C4-2B (cell line): ENCODE measurements at regions not wholly inside any gene's neighbourhood (a gene's known extent, or its start where the extent isn't known, plus 50 kb on each side); places are given as distances from the start of the nearest gene placed in this dataset.

ENCODE experiments used
- ZFX ChIP-seq: fragments of 450-650 bp; IDR thresholded peaks from 2 replicates; pipeline ENCODE4 v1.6.1; 2017
- TF ChIP-seq, protein P1 (sequence below): fragments of 450-650 bp; conservative IDR thresholded peaks from 2 replicates; pipeline ENCODE4 v1.5.1; 2017; ENCODE audit warnings: mild to moderate bottlenecking

DNA sequence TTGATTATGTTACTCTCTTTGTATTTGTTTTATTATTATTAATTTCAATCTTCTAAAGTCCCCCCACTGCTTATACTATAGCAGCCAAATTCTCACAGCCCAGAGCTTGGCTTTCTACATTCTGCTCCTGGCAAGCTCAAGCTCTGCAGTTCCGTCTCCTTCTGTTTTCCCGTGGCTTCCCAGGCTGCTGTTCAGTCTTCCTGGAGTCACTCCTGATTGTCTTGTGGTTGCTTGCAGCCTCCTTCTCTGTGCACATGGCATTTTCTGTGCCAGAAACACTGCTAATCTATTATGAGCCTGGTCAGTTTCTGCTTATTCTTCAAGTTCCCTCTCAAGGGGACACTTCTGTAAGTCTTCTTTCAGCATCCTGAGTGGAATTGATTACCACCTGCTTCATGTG, 533.7 kb upstream of the IGFBP3 start:
- TF ChIP-seq, protein P1, sequence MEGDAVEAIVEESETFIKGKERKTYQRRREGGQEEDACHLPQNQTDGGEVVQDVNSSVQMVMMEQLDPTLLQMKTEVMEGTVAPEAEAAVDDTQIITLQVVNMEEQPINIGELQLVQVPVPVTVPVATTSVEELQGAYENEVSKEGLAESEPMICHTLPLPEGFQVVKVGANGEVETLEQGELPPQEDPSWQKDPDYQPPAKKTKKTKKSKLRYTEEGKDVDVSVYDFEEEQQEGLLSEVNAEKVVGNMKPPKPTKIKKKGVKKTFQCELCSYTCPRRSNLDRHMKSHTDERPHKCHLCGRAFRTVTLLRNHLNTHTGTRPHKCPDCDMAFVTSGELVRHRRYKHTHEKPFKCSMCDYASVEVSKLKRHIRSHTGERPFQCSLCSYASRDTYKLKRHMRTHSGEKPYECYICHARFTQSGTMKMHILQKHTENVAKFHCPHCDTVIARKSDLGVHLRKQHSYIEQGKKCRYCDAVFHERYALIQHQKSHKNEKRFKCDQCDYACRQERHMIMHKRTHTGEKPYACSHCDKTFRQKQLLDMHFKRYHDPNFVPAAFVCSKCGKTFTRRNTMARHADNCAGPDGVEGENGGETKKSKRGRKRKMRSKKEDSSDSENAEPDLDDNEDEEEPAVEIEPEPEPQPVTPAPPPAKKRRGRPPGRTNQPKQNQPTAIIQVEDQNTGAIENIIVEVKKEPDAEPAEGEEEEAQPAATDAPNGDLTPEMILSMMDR: no peak
- TF ChIP-seq ZFX: no peak
